Tibial nerve (tissue), 4 donors: ENCODE measurements at regions not wholly inside any gene's neighbourhood (a gene's known extent, or its start where the extent isn't known, plus 50 kb on each side); places are given as distances from the start of the nearest gene placed in this dataset.

Experiments used
- EP300 ChIP-seq, 2 donors: sonication (generic); formaldehyde crosslinking; IDR thresholded peaks; one replicate each; pipeline ENCODE4 v1.6.1; 2017; ENCODE audit warnings: antibody characterized with exemption in 2 of 2, mild to moderate bottlenecking in 1 of 2
- POLR2A ChIP-seq, 2 donors: fragments of 450-650 bp; IDR thresholded peaks; one replicate each; pipeline ENCODE4 v1.6.1; 2017; ENCODE audit warnings: antibody characterized with exemption in 2 of 2, mild to moderate bottlenecking in 2 of 2, moderate library complexity in 2 of 2
- TF ChIP-seq, protein P1 (sequence below), 5 experiments: fragments of 200-600 bp in 3 of 5; fragments of 450-650 bp in 2 of 5; sonication (generic) in 3 of 5; IDR thresholded peaks; one replicate each; pipeline ENCODE4 v1.5.1; 2016 to 2019; ENCODE audit warnings: antibody characterized with exemption in 5 of 5, mild to moderate bottlenecking in 3 of 5, moderate library complexity in 2 of 5

DNA sequence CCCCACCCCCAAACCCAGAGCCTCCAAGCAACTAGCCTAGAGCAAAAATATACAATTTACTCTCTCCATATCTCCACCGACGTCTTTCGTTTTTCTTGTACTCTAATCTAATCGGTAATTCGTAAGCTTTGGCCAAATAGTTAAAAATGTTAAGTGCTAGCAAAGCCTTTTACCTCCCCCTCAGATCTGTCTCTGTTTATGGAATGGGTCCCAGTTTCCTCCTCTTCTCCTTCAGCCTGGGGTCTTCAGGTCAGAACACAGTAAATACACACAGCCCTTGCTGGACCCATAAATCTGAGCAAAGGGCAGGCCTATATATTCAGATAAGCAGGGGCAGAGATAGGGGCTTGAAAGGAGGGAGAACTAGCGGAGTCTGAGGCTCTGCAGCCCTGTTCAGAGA is 267.4 kb downstream of the MEIS1 start:
- TF ChIP-seq EP300 (IDR thresholded peaks at IDR 0.05) (no peak), POLR2A (IDR thresholded peaks at IDR 0.05) (no peak)
- TF ChIP-seq, protein P1, sequence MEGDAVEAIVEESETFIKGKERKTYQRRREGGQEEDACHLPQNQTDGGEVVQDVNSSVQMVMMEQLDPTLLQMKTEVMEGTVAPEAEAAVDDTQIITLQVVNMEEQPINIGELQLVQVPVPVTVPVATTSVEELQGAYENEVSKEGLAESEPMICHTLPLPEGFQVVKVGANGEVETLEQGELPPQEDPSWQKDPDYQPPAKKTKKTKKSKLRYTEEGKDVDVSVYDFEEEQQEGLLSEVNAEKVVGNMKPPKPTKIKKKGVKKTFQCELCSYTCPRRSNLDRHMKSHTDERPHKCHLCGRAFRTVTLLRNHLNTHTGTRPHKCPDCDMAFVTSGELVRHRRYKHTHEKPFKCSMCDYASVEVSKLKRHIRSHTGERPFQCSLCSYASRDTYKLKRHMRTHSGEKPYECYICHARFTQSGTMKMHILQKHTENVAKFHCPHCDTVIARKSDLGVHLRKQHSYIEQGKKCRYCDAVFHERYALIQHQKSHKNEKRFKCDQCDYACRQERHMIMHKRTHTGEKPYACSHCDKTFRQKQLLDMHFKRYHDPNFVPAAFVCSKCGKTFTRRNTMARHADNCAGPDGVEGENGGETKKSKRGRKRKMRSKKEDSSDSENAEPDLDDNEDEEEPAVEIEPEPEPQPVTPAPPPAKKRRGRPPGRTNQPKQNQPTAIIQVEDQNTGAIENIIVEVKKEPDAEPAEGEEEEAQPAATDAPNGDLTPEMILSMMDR (IDR thresholded peaks at IDR 0.05), result no peak
